ENCODE measurements at regions not wholly inside any gene's neighbourhood (a gene's known extent, or its start where the extent isn't known, plus 50 kb on each side); places are given as distances from the start of the nearest gene placed in this dataset.
A peak's percentile ranks its signal among the peaks of the same experiment; 100 is the strongest.

- TF ChIP-seq, protein P1, sequence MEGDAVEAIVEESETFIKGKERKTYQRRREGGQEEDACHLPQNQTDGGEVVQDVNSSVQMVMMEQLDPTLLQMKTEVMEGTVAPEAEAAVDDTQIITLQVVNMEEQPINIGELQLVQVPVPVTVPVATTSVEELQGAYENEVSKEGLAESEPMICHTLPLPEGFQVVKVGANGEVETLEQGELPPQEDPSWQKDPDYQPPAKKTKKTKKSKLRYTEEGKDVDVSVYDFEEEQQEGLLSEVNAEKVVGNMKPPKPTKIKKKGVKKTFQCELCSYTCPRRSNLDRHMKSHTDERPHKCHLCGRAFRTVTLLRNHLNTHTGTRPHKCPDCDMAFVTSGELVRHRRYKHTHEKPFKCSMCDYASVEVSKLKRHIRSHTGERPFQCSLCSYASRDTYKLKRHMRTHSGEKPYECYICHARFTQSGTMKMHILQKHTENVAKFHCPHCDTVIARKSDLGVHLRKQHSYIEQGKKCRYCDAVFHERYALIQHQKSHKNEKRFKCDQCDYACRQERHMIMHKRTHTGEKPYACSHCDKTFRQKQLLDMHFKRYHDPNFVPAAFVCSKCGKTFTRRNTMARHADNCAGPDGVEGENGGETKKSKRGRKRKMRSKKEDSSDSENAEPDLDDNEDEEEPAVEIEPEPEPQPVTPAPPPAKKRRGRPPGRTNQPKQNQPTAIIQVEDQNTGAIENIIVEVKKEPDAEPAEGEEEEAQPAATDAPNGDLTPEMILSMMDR (IDR thresholded peaks at IDR 0.05; ENCODE audit: low read depth, low read length) = no peak
- Histone ChIP-seq H3K27me3 (ENCODE audit: insufficient read depth, low read depth, severe bottlenecking) (no peaks in the 10 kb centered on the region), H3K36me3 (no peaks in the 10 kb centered on the region), H3K27ac (no peak overlapping the region), H3K4me3 (ENCODE audit: low read depth, low read length) (no peak overlapping the region), H3K9me3 (ENCODE audit: severe bottlenecking) (no peaks in the 10 kb centered on the region)
- DNase-seq = no peak
Observed at GRCh38 chr13:31081316-31081715, 80.4 kb downstream of the HSPH1 start.

DNA sequence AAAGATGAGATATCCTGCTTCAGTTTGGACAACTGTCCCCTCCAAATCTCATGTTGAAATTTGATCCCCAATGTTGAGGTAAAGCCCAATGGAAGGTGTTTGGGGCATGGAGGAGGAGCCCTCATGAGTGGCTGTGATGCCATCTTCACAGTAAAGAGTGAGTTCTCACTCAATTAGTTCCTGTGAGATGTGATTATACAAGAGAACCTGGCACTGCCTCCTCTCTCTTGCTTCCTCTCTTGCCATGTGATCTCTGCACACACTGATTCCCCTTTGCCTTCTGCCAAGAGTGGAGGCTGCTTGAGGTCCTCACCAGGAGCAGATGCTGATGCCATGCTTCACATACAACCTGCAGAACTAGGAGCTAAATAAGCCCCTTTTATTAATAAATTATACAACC, 86.9 kb downstream of the HSPH1 start:
- no peaks in the 10 kb centered on the region for H3K36me3 ChIP-seq
- no peaks in the 10 kb centered on the region for H3K9me3 ChIP-seq (ENCODE audit: severe bottlenecking)
- DNase-seq = no peak
- H3K4me3 ChIP-seq (ENCODE audit: low read depth, low read length) = no peak overlapping the region
- TF ChIP-seq, protein P1 (IDR thresholded peaks at IDR 0.05; ENCODE audit: low read depth, low read length) = no peak
- H3K27ac ChIP-seq = no peak overlapping the region
- no peaks in the 10 kb centered on the region for H3K27me3 ChIP-seq (ENCODE audit: insufficient read depth, low read depth, severe bottlenecking)

DNA sequence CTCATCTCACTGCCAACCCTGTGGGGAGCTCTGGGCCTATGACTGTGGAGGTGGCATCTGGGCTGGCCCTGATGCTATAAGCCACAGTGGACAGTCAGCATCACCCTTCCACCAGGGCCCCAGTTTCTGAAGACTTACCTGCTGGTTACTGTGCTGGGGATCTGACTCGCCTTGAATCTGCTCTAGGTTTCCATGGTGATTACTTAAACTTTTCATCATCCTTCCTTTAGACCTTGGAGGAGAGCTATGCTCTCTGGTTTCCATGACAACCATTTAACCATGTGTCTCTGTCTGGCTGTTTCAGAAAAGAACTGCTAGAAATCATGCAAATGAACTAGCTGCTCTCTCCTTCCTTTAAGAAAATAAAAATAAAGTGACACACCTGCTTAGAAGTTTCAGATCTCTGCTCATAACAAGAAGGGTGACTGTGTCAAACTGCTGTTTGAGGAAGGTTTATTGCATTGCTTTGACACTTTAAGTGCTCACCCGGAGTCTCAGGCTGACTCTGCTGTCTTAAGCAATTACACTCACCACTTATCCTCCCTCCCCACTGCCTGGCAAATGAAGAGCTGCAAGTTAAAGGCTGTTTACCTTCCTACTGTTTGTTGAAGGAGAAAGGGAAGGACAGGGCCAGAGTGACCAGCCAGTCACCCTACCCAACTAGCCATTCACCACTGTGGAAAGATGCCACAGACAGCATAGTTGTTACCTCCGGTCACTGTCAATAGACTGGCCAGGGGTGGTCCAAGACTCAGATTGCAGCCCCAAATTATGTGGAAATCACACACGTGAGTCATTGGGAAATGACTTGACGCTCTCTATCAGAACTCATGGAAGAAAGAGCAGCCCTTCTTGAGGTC, 87.6 kb downstream of the HSPH1 start:
- Histone ChIP-seq H3K9me3 (ENCODE audit: severe bottlenecking) (no peaks in the 10 kb centered on the region), H3K4me3 (ENCODE audit: low read depth, low read length) (no peak overlapping the region), H3K27me3 (ENCODE audit: insufficient read depth, low read depth, severe bottlenecking) (no peaks in the 10 kb centered on the region), H3K27ac (no peak overlapping the region), H3K36me3 (no peaks in the 10 kb centered on the region)
- TF ChIP-seq, protein P1 (IDR thresholded peaks at IDR 0.05; ENCODE audit: low read depth, low read length) = no peak
- peak; percentile 11 for DNase-seq

- H3K36me3 ChIP-seq = no peaks in the 10 kb centered on the region
- H3K27ac ChIP-seq = no peak overlapping the region
- DNase-seq = no peak
- TF ChIP-seq, protein P1 (IDR thresholded peaks at IDR 0.05; ENCODE audit: low read depth, low read length) = no peak
- H3K27me3 ChIP-seq (ENCODE audit: insufficient read depth, low read depth, severe bottlenecking) = no peaks in the 10 kb centered on the region
- no peaks in the 10 kb centered on the region for H3K9me3 ChIP-seq (ENCODE audit: severe bottlenecking)
- H3K4me3 ChIP-seq (ENCODE audit: low read depth, low read length) = no peak overlapping the region
Observed at GRCh38 chr13:31072041-31072440, 89.7 kb downstream of the HSPH1 start.

GRCh38 chr13:31069808-31070534, 91.7 kb downstream of the HSPH1 start:
- Histone ChIP-seq H3K4me3 (ENCODE audit: low read depth, low read length) (no peak overlapping the region), H3K9me3 (ENCODE audit: severe bottlenecking) (no peaks in the 10 kb centered on the region), H3K36me3 (no peaks in the 10 kb centered on the region), H3K27me3 (ENCODE audit: insufficient read depth, low read depth, severe bottlenecking) (no peaks in the 10 kb centered on the region), H3K27ac (no peak overlapping the region)
- TF ChIP-seq, protein P1 (IDR thresholded peaks at IDR 0.05; ENCODE audit: low read depth, low read length) = no peak
- DNase-seq = no peak

Data from WERI-Rb-1 (cell line).